Naive thymus-derived CD4-positive, alpha-beta T cell (primary cell): ENCODE measurements at regions not wholly inside any gene's neighbourhood (a gene's known extent, or its start where the extent isn't known, plus 50 kb on each side); places are given as distances from the start of the nearest gene placed in this dataset.

Experiments
- ATAC-seq: fragments of 150-1000 bp; cut with Tn5 transposase; 2 replicates; pipeline ENCODE4 v1.10.0; 2021; ENCODE audit warnings: mild to moderate bottlenecking, moderate library complexity
- CTCF ChIA-PET: fragments of 350-600 bp; sonication (Branson Sonifier 250); formaldehyde crosslinking; loops from one replicate; lab custom pipeline; 2021; ENCODE audit warnings: antibody characterized with exemption; lab: Charles Lee
- POLR2A ChIA-PET: fragments of 350-600 bp; sonication (Branson Sonifier 250); formaldehyde crosslinking; loops from one replicate; lab custom pipeline; 2021; ENCODE audit warnings: antibody characterized with exemption, inconsistent platforms; lab: Charles Lee
- DNase-seq, 9 donors: peaks; one replicate each; pipeline versions ENCODE4 v3.0.0 to v3.0.0-alpha.2; 2020 to 2022; ENCODE audit warnings: mixed read lengths in 1 of 9
- H3K27ac ChIP-seq: one replicate; pipeline ENCODE4 v1.7.0; 2013; ENCODE audit warnings: mild to moderate bottlenecking, low read depth, low read length, moderate library complexity
- H3K27me3 ChIP-seq, 2 donors: one replicate each; pipeline ENCODE4 v1.7.0; 2013; ENCODE audit warnings: low read length in 2 of 2, mild to moderate bottlenecking in 2 of 2, moderate library complexity in 2 of 2; ENCODE audit not compliant: control insufficient read depth in 2 of 2, insufficient read depth in 2 of 2
- H3K36me3 ChIP-seq, 3 experiments: 1 replicate in 2 of 3; 2 replicates in 1 of 3; pipeline ENCODE4 v1.7.0; 2013; ENCODE audit warnings: low read length in 3 of 3, mild to moderate bottlenecking in 3 of 3, moderate library complexity in 1 of 3; ENCODE audit not compliant: insufficient read depth in 3 of 3, control insufficient read depth in 2 of 3
- H3K4me1 ChIP-seq, 2 donors: one replicate each; pipeline ENCODE4 v1.7.0; 2013; ENCODE audit warnings: low read length in 2 of 2, mild to moderate bottlenecking in 2 of 2, moderate library complexity in 1 of 2; ENCODE audit not compliant: control insufficient read depth in 2 of 2, insufficient read depth in 2 of 2
- H3K4me3 ChIP-seq: 2 replicates; pipeline ENCODE4 v1.7.0; 2013; ENCODE audit warnings: mild to moderate bottlenecking, low read length
- H3K9me3 ChIP-seq, 3 experiments: 1 replicate in 2 of 3; 2 replicates in 1 of 3; pipeline ENCODE4 v1.7.0; 2013; ENCODE audit warnings: low read length in 3 of 3; ENCODE audit not compliant: control insufficient read depth in 2 of 3
- H3K27ac Mint-ChIP-seq, 9 donors: one replicate each; pipeline ENCODE4 v1.8.0; 2020 to 2022; ENCODE audit warnings: mixed read lengths in 9 of 9, mild to moderate bottlenecking in 8 of 9, moderate library complexity in 5 of 9, inconsistent platforms in 2 of 9
- H3K27me3 Mint-ChIP-seq, 5 donors: one replicate each; pipeline ENCODE4 v1.8.0; 2021 to 2022; ENCODE audit warnings: mixed read lengths in 5 of 5, mild to moderate bottlenecking in 1 of 5
- H3K36me3 Mint-ChIP-seq, 5 donors: one replicate each; pipeline ENCODE4 v1.8.0; 2020 to 2022; ENCODE audit warnings: mixed read lengths in 5 of 5, mild to moderate bottlenecking in 3 of 5, inconsistent platforms in 1 of 5
- H3K4me1 Mint-ChIP-seq, 7 donors: one replicate each; pipeline ENCODE4 v1.8.0; 2020 to 2022; ENCODE audit warnings: mixed read lengths in 7 of 7, mild to moderate bottlenecking in 3 of 7, inconsistent platforms in 1 of 7
- H3K4me3 Mint-ChIP-seq, 10 donors: one replicate each; pipeline ENCODE4 v1.8.0; 2020 to 2022; ENCODE audit warnings: mild to moderate bottlenecking in 10 of 10, mixed read lengths in 10 of 10, moderate library complexity in 6 of 10, inconsistent platforms in 2 of 10
- H3K9me3 Mint-ChIP-seq, 11 donors: one replicate each; pipeline ENCODE4 v1.8.0; 2020 to 2022; ENCODE audit warnings: mixed read lengths in 11 of 11, mild to moderate bottlenecking in 4 of 11, inconsistent platforms in 1 of 11, moderate library complexity in 1 of 11
- intact Hi-C, 2 donors: fragments of 100-400 bp; cut with micrococcal nuclease; formaldehyde crosslinking; loops; one replicate each; pipeline ENCODE4 v1.15.1; 2023

DNA sequence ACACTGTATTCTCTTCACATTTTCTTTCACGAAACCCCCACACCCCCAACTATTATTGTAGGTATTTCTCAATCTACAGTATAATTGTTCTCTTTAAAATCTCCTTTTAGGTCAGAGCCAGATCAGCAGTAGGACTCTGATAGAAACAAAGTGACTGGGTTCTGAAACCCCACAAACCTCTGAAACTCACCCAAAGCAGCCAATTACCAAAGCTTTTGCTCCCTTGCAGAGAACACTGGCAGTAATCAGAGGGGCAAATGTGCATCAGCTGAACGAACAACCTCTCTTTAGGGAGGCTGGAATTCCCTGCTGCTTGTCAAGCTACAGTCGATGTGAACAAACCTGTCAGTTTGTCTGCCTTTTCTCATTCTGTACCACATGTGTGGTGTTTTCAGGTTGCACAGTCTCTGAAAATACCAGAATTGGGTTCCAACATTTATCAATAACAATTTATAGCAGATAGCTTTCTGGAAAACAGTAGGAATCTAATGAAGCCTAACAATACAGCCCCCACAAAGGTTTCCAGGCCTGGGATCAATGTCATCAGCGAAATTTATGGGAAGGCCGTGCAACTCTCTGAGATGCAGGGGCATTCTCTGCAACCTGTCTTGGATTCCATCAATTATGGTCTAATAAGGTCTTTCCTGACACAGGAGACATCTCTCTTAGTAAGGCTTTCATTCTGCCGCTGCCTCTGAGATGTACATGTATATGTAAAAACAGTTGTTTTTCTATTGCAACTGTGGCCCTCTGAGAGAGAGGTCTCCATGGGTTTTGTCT lies 395.9 kb downstream of the GPAT3 start:
- POLR2A ChIA-PET = no interaction called here
- no peaks in the 10 kb centered on the region for H3K9me3 ChIP-seq
- CTCF ChIA-PET = no interaction called here

GRCh38 chr4:83929550-83929949 lies 393.6 kb downstream of the GPAT3 start:
- Mint-ChIP-seq H3K9me3 (peaks cover 0 to 3% (median 0%) of the 10 kb centered on the region in 11 donors), H3K4me1 (no peaks in the 10 kb centered on the region), H3K36me3 (no peaks in the 10 kb centered on the region), H3K27ac (no peak overlapping the region), H3K27me3 (peaks cover 0 to 11% (median 5%) of the 10 kb centered on the region in 5 donors), H3K4me3 (no peak overlapping the region)
- H3K36me3 ChIP-seq = no peaks in the 10 kb centered on the region
- no peak for ATAC-seq
- H3K9me3 ChIP-seq = no peaks in the 10 kb centered on the region
- CTCF ChIA-PET = no interaction called here
- POLR2A ChIA-PET = no interaction called here
- DNase-seq = no peak
- intact Hi-C loops = no loop called here
- H3K27me3 ChIP-seq = peaks cover 0 to 5% of the 10 kb centered on the region in 2 donors
- no peak overlapping the region for H3K4me3 ChIP-seq
- no peak overlapping the region for H3K27ac ChIP-seq
- no peaks in the 10 kb centered on the region for H3K4me1 ChIP-seq

More for the DNA sequence above, 395.9 kb downstream of the GPAT3 start:
- ATAC-seq (no peak), DNase-seq (no peak)
- H3K27ac Mint-ChIP-seq = no peak overlapping the region
- H3K27me3 Mint-ChIP-seq = peaks cover 0 to 7% (median 5%) of the 10 kb centered on the region in 5 donors
- Histone ChIP-seq H3K36me3 (no peaks in the 10 kb centered on the region), H3K4me1 (no peaks in the 10 kb centered on the region), H3K27ac (no peak overlapping the region), H3K27me3 (peaks cover 0 to 5% of the 10 kb centered on the region in 2 donors), H3K4me3 (no peak overlapping the region)
- no peaks in the 10 kb centered on the region for H3K36me3 Mint-ChIP-seq
- intact Hi-C loops = no loop called here
- H3K4me3 Mint-ChIP-seq = no peak overlapping the region
- no peaks in the 10 kb centered on the region for H3K4me1 Mint-ChIP-seq
- H3K9me3 Mint-ChIP-seq = peaks cover 0 to 3% (median 0%) of the 10 kb centered on the region in 11 donors

- DNase-seq (no peak), ATAC-seq (no peak)
- H3K27ac ChIP-seq = no peak overlapping the region
- no peaks in the 10 kb centered on the region for H3K36me3 ChIP-seq
- Mint-ChIP-seq H3K27ac (no peak overlapping the region), H3K27me3 (peaks cover 0 to 7% (median 0%) of the 10 kb centered on the region in 5 donors), H3K4me1 (no peaks in the 10 kb centered on the region), H3K9me3 (peaks cover 0 to 3% (median 0%) of the 10 kb centered on the region in 11 donors), H3K4me3 (no peak overlapping the region), H3K36me3 (no peaks in the 10 kb centered on the region)
- ChIA-PET POLR2A (no interaction called here), CTCF (no interaction called here)
- H3K4me1 ChIP-seq = no peaks in the 10 kb centered on the region
- peaks cover 0 to 4% of the 10 kb centered on the region in 2 donors for H3K27me3 ChIP-seq
- intact Hi-C loops = no loop called here
- H3K4me3 ChIP-seq = no peak overlapping the region
- no peaks in the 10 kb centered on the region for H3K9me3 ChIP-seq
Observed at GRCh38 chr4:83926950-83927349, 391.0 kb downstream of the GPAT3 start.

DNA sequence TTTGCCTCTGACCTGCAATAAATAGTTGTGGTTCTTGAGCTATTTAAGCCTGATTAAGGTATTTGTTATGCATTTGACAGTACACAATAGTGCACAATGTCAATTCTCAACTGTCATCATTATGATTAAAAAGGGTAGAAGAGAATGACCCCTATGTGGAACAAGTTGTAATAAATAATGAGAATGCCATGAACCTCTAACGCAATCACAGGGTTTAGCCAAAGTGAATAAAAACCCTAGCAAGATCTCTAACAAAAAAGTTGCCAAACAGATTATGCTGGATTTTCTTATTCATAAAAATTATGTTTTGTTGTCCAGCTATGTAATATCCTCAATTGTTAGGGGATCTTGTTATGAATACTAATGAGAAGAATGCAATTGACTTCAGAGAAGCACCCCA lies 387.4 kb downstream of the GPAT3 start:
- ChIA-PET CTCF (no interaction called here), POLR2A (no interaction called here)
- Mint-ChIP-seq H3K4me3 (no peak overlapping the region), H3K4me1 (no peaks in the 10 kb centered on the region), H3K27ac (no peak overlapping the region), H3K9me3 (peaks cover 0 to 4% (median 0%) of the 10 kb centered on the region in 11 donors), H3K36me3 (no peaks in the 10 kb centered on the region), H3K27me3 (peaks cover 0 to 7% (median 0%) of the 10 kb centered on the region in 5 donors)
- Histone ChIP-seq H3K27me3 (no peaks in the 10 kb centered on the region), H3K4me1 (no peaks in the 10 kb centered on the region), H3K27ac (no peak overlapping the region), H3K9me3 (no peaks in the 10 kb centered on the region), H3K4me3 (no peak overlapping the region), H3K36me3 (no peaks in the 10 kb centered on the region)
- intact Hi-C loops = no loop called here
- ATAC-seq (no peak), DNase-seq (no peak)

- no peaks in the 10 kb centered on the region for H3K9me3 ChIP-seq
- no peaks in the 10 kb centered on the region for H3K4me1 Mint-ChIP-seq
- no peak overlapping the region for H3K27ac Mint-ChIP-seq
- ChIA-PET CTCF (no interaction called here), POLR2A (no interaction called here)
- H3K27me3 ChIP-seq = no peaks in the 10 kb centered on the region
- DNase-seq (no peak), ATAC-seq (no peak)
- peaks cover 0 to 7% (median 0%) of the 10 kb centered on the region in 5 donors for H3K27me3 Mint-ChIP-seq
- H3K36me3 Mint-ChIP-seq = no peaks in the 10 kb centered on the region
- no peak overlapping the region for H3K27ac ChIP-seq
- no peaks in the 10 kb centered on the region for H3K36me3 ChIP-seq
- no peak overlapping the region for H3K4me3 Mint-ChIP-seq
- no peaks in the 10 kb centered on the region for H3K4me1 ChIP-seq
- no peak overlapping the region for H3K4me3 ChIP-seq
- H3K9me3 Mint-ChIP-seq = peaks cover 0 to 4% (median 0%) of the 10 kb centered on the region in 11 donors
- intact Hi-C loops = no loop called here
Observed at GRCh38 chr4:83922402-83922801, 386.5 kb downstream of the GPAT3 start.

DNA sequence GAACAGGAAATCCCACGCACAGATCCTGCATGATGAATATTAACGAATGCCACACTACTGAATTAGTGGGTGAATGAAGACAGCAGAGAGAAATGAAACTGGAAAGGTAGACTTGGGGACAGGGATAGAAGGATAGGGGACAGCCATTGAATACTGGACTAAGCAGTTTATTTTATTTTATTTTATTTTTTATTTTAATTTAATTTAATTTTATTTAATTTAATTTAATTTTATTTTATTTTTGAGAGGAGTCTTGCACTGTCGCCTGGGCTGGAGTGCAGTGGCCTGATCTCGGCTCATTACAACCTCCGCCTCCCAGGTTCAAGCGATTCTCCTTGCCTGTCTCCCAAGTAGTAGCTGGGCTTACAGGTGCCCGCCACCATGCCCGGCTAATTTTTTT lies 385.2 kb downstream of the GPAT3 start:
- Mint-ChIP-seq H3K27ac (no peak overlapping the region), H3K9me3 (peaks cover 0 to 4% (median 0%) of the 10 kb centered on the region in 11 donors), H3K27me3 (peaks cover 0 to 7% (median 3%) of the 10 kb centered on the region in 5 donors), H3K4me1 (no peaks in the 10 kb centered on the region), H3K36me3 (no peaks in the 10 kb centered on the region), H3K4me3 (no peak overlapping the region)
- Histone ChIP-seq H3K4me3 (no peak overlapping the region), H3K27ac (no peak overlapping the region), H3K36me3 (no peaks in the 10 kb centered on the region), H3K27me3 (no peaks in the 10 kb centered on the region), H3K9me3 (no peaks in the 10 kb centered on the region), H3K4me1 (no peaks in the 10 kb centered on the region)
- intact Hi-C loops = no loop called here
- POLR2A ChIA-PET = no interaction called here
- CTCF ChIA-PET = no interaction called here
- DNase-seq (no peak), ATAC-seq (no peak)

- H3K27me3 Mint-ChIP-seq = peaks cover 0 to 7% (median 0%) of the 10 kb centered on the region in 5 donors
- no peak for DNase-seq
- H3K4me1 Mint-ChIP-seq = no peaks in the 10 kb centered on the region
- Histone ChIP-seq H3K27ac (no peak overlapping the region), H3K36me3 (no peaks in the 10 kb centered on the region), H3K27me3 (no peaks in the 10 kb centered on the region), H3K4me3 (no peak overlapping the region), H3K4me1 (no peaks in the 10 kb centered on the region), H3K9me3 (no peaks in the 10 kb centered on the region)
- no peak for ATAC-seq
- H3K36me3 Mint-ChIP-seq = no peaks in the 10 kb centered on the region
- intact Hi-C loops = no loop called here
- ChIA-PET POLR2A (no interaction called here), CTCF (no interaction called here)
- H3K9me3 Mint-ChIP-seq = peaks cover 0 to 4% (median 0%) of the 10 kb centered on the region in 11 donors
- H3K4me3 Mint-ChIP-seq = no peak overlapping the region
- no peak overlapping the region for H3K27ac Mint-ChIP-seq
Observed at GRCh38 chr4:83920375-83920774, 384.5 kb downstream of the GPAT3 start.
